ENCODE measurements at regions not wholly inside any gene's neighbourhood (a gene's known extent, or its start where the extent isn't known, plus 50 kb on each side); places are given as distances from the start of the nearest gene placed in this dataset.

- Histone ChIP-seq H3K27ac (ENCODE audit: low read length, poor library complexity, severe bottlenecking) (no peak overlapping the region), H4K91ac (ENCODE audit: low read length) (no peak overlapping the region), H3K9ac (ENCODE audit: low read length) (no peak overlapping the region), H3K4me1 (ENCODE audit: control insufficient read depth, insufficient read depth, low read depth, low read length) (no peaks in the 10 kb centered on the region), H3K4ac (ENCODE audit: low read depth in 1 of 2, low read length in 2 of 2) (no peak overlapping the region), H3K18ac (ENCODE audit: low read depth in 1 of 2, low read length in 2 of 2) (no peak overlapping the region), H3K9me3 (ENCODE audit: control insufficient read depth, low read length) (peaks cover 17% of the 10 kb centered on the region), H2BK5ac (ENCODE audit: low read depth, low read length, poor library complexity, severe bottlenecking) (no peak overlapping the region), H2AFZ (ENCODE audit: low read depth, low read length) (no peak overlapping the region), H4K8ac (ENCODE audit: low read length) (no peak overlapping the region), H3K79me1 (replicated peaks; ENCODE audit: low read length, poor library complexity, severe bottlenecking) (no peaks in the 10 kb centered on the region), H3K14ac (ENCODE audit: low read length in 2 of 2) (no peak overlapping the region), H3K36me3 (ENCODE audit: control insufficient read depth in 1 of 2, insufficient read depth in 2 of 2, low read depth in 1 of 2, low read length in 2 of 2) (no peaks in the 10 kb centered on the region), H2BK15ac (ENCODE audit: low read depth, poor library complexity, severe bottlenecking) (no peak overlapping the region), H3K4me3 (ENCODE audit: insufficient read depth in 1 of 2, low read depth in 1 of 2, low read length in 2 of 2) (no peak overlapping the region), H2BK120ac (ENCODE audit: low read depth, low read length) (no peak overlapping the region), H2AK5ac (ENCODE audit: low read length, severe bottlenecking) (no peak overlapping the region), H3K4me2 (ENCODE audit: low read length, poor library complexity, severe bottlenecking) (no peak overlapping the region), H3K23ac (ENCODE audit: low read length in 2 of 2) (no peak overlapping the region), H2BK12ac (ENCODE audit: low read length in 2 of 2) (no peak overlapping the region), H3K27me3 (ENCODE audit: control insufficient read depth in 1 of 2, insufficient read depth in 1 of 2, low read length in 2 of 2) (no peaks in the 10 kb centered on the region)
- WGBS: 58% methylated on average over 15 of the region's 15 CpGs
- DNase-seq: no peak
Observed at GRCh38 chr10:130378556-130379400, 242.6 kb downstream of the GLRX3 start.

DNA sequence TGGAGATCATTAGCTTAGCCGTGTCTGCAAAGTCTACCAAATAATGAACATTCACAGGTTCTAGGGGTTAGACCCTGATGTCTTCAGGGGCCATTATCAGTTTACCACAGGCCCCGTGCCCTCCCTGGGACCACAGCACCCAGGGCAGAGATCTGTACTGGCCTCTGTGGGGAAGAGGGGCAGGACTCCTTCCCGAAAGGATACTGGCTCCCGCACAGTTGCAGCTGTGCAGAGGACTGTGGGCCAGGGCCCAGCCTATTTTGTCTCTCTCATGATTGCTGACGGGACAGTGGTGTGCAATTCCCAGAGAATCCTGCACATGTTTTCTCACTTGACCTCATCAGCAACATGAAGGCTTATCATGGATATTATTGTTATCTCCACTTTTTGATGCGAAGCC is 243.9 kb downstream of the GLRX3 start:
- Histone ChIP-seq H2BK120ac (ENCODE audit: low read depth, low read length) (no peak overlapping the region), H2AFZ (ENCODE audit: low read depth, low read length) (no peak overlapping the region), H4K91ac (ENCODE audit: low read length) (no peak overlapping the region), H3K4me2 (ENCODE audit: low read length, poor library complexity, severe bottlenecking) (no peak overlapping the region), H3K4me1 (ENCODE audit: control insufficient read depth, insufficient read depth, low read depth, low read length) (no peaks in the 10 kb centered on the region), H2BK12ac (ENCODE audit: low read length in 2 of 2) (no peak overlapping the region), H3K9ac (ENCODE audit: low read length) (no peak overlapping the region), H3K18ac (ENCODE audit: low read depth in 1 of 2, low read length in 2 of 2) (no peak overlapping the region), H3K79me1 (replicated peaks; ENCODE audit: low read length, poor library complexity, severe bottlenecking) (no peaks in the 10 kb centered on the region), H2BK15ac (ENCODE audit: low read depth, poor library complexity, severe bottlenecking) (no peak overlapping the region), H3K23ac (ENCODE audit: low read length in 2 of 2) (no peak overlapping the region), H3K27ac (ENCODE audit: low read length, poor library complexity, severe bottlenecking) (no peak overlapping the region), H4K8ac (ENCODE audit: low read length) (no peak overlapping the region), H3K4ac (ENCODE audit: low read depth in 1 of 2, low read length in 2 of 2) (no peak overlapping the region), H3K4me3 (ENCODE audit: insufficient read depth in 1 of 2, low read depth in 1 of 2, low read length in 2 of 2) (no peak overlapping the region), H3K9me3 (ENCODE audit: control insufficient read depth, low read length) (peaks cover 15% of the 10 kb centered on the region), H2BK5ac (ENCODE audit: low read depth, low read length, poor library complexity, severe bottlenecking) (no peak overlapping the region), H3K14ac (ENCODE audit: low read length in 2 of 2) (no peak overlapping the region), H2AK5ac (ENCODE audit: low read length, severe bottlenecking) (no peak overlapping the region), H3K27me3 (ENCODE audit: control insufficient read depth in 1 of 2, insufficient read depth in 1 of 2, low read length in 2 of 2) (no peaks in the 10 kb centered on the region), H3K36me3 (ENCODE audit: control insufficient read depth in 1 of 2, insufficient read depth in 2 of 2, low read depth in 1 of 2, low read length in 2 of 2) (no peaks in the 10 kb centered on the region)
- WGBS: 71% methylated on average over 6 of the region's 6 CpGs
- DNase-seq: no peak

GRCh38 chr10:130382031-130382430 is 245.8 kb downstream of the GLRX3 start:
- Histone ChIP-seq H3K23ac (ENCODE audit: low read length in 2 of 2) (no peak overlapping the region), H2BK5ac (ENCODE audit: low read depth, low read length, poor library complexity, severe bottlenecking) (no peak overlapping the region), H2BK15ac (ENCODE audit: low read depth, poor library complexity, severe bottlenecking) (no peak overlapping the region), H3K4me2 (ENCODE audit: low read length, poor library complexity, severe bottlenecking) (no peak overlapping the region), H2BK12ac (ENCODE audit: low read length in 2 of 2) (no peak overlapping the region), H3K9me3 (ENCODE audit: control insufficient read depth, low read length) (peaks cover 17% of the 10 kb centered on the region), H3K79me1 (replicated peaks; ENCODE audit: low read length, poor library complexity, severe bottlenecking) (no peaks in the 10 kb centered on the region), H4K8ac (ENCODE audit: low read length) (no peak overlapping the region), H3K4ac (ENCODE audit: low read depth in 1 of 2, low read length in 2 of 2) (no peak overlapping the region), H3K4me1 (ENCODE audit: control insufficient read depth, insufficient read depth, low read depth, low read length) (no peaks in the 10 kb centered on the region), H3K36me3 (ENCODE audit: control insufficient read depth in 1 of 2, insufficient read depth in 2 of 2, low read depth in 1 of 2, low read length in 2 of 2) (no peaks in the 10 kb centered on the region), H2BK120ac (ENCODE audit: low read depth, low read length) (no peak overlapping the region), H3K27me3 (ENCODE audit: control insufficient read depth in 1 of 2, insufficient read depth in 1 of 2, low read length in 2 of 2) (no peaks in the 10 kb centered on the region), H3K18ac (ENCODE audit: low read depth in 1 of 2, low read length in 2 of 2) (no peak overlapping the region), H3K4me3 (ENCODE audit: insufficient read depth in 1 of 2, low read depth in 1 of 2, low read length in 2 of 2) (no peak overlapping the region), H2AK5ac (ENCODE audit: low read length, severe bottlenecking) (no peak overlapping the region), H3K27ac (ENCODE audit: low read length, poor library complexity, severe bottlenecking) (no peak overlapping the region), H3K14ac (ENCODE audit: low read length in 2 of 2) (no peak overlapping the region), H3K9ac (ENCODE audit: low read length) (no peak overlapping the region), H4K91ac (ENCODE audit: low read length) (no peak overlapping the region), H2AFZ (ENCODE audit: low read depth, low read length) (no peak overlapping the region)
- no peak for DNase-seq
- WGBS: 84% methylated on average over 7 of the region's 7 CpGs

GRCh38 chr10:130387936-130388580 is 251.9 kb downstream of the GLRX3 start:
- H3K18ac ChIP-seq (ENCODE audit: low read depth in 1 of 2, low read length in 2 of 2): no peak overlapping the region

More at GRCh38 chr10:130387936-130388580, 251.9 kb downstream of the GLRX3 start:
- H3K4me3 ChIP-seq (ENCODE audit: insufficient read depth in 1 of 2, low read depth in 1 of 2, low read length in 2 of 2): no peak overlapping the region
- H3K4ac ChIP-seq (ENCODE audit: low read depth in 1 of 2, low read length in 2 of 2): no peak overlapping the region
- DNase-seq: no peak
- no peak overlapping the region for H3K27ac ChIP-seq (ENCODE audit: low read length, poor library complexity, severe bottlenecking)
- H2BK120ac ChIP-seq (ENCODE audit: low read depth, low read length): no peak overlapping the region
- no peak overlapping the region for H3K23ac ChIP-seq (ENCODE audit: low read length in 2 of 2)
- no peak overlapping the region for H2BK5ac ChIP-seq (ENCODE audit: low read depth, low read length, poor library complexity, severe bottlenecking)
- H3K4me2 ChIP-seq (ENCODE audit: low read length, poor library complexity, severe bottlenecking): no peak overlapping the region
- no peaks in the 10 kb centered on the region for H3K4me1 ChIP-seq (ENCODE audit: control insufficient read depth, insufficient read depth, low read depth, low read length)
- 78% methylated on average over 9 of the region's 11 CpGs for WGBS
- H3K9ac ChIP-seq (ENCODE audit: low read length): no peak overlapping the region
- H3K79me1 ChIP-seq (replicated peaks; ENCODE audit: low read length, poor library complexity, severe bottlenecking): no peaks in the 10 kb centered on the region
- H3K27me3 ChIP-seq (ENCODE audit: control insufficient read depth in 1 of 2, insufficient read depth in 1 of 2, low read length in 2 of 2): no peaks in the 10 kb centered on the region
- H3K14ac ChIP-seq (ENCODE audit: low read length in 2 of 2): no peak overlapping the region
- no peak overlapping the region for H2BK12ac ChIP-seq (ENCODE audit: low read length in 2 of 2)
- no peak overlapping the region for H4K8ac ChIP-seq (ENCODE audit: low read length)
- H2BK15ac ChIP-seq (ENCODE audit: low read depth, poor library complexity, severe bottlenecking): no peak overlapping the region
- no peak overlapping the region for H2AK5ac ChIP-seq (ENCODE audit: low read length, severe bottlenecking)
- no peaks in the 10 kb centered on the region for H3K36me3 ChIP-seq (ENCODE audit: control insufficient read depth in 1 of 2, insufficient read depth in 2 of 2, low read depth in 1 of 2, low read length in 2 of 2)
- no peak overlapping the region for H4K91ac ChIP-seq (ENCODE audit: low read length)
- no peak overlapping the region for H2AFZ ChIP-seq (ENCODE audit: low read depth, low read length)
- peaks cover 18% of the 10 kb centered on the region for H3K9me3 ChIP-seq (ENCODE audit: control insufficient read depth, low read length)
